ENCODE measurements at regions not wholly inside any gene's neighbourhood (a gene's known extent, or its start where the extent isn't known, plus 50 kb on each side); places are given as distances from the start of the nearest gene placed in this dataset.

GRCh38 chr15:93612953-93613352 lies 523.9 kb upstream of the RGMA start:
- no peak for ATAC-seq

GRCh38 chr15:93610944-93611343 lies 521.9 kb upstream of the RGMA start:
- ATAC-seq, result no peak
- no peak for TF ChIP-seq ZNF8 (CRISPR knock-in tag; IDR thresholded peaks at IDR 0.05)
- no peak for TF ChIP-seq ZFP30 (CRISPR knock-in tag; IDR thresholded peaks at IDR 0.05)
- TF ChIP-seq CREB5 (CRISPR knock-in tag; IDR thresholded peaks at IDR 0.05; ENCODE audit: low read depth), result no peak
- TF ChIP-seq ZFP3 (CRISPR knock-in tag; IDR thresholded peaks at IDR 0.05), result no peak
- TF ChIP-seq ARNTL (CRISPR knock-in tag; IDR thresholded peaks at IDR 0.05; ENCODE audit: borderline replicate concordance, low read depth), result no peak
- TF ChIP-seq, protein P1, sequence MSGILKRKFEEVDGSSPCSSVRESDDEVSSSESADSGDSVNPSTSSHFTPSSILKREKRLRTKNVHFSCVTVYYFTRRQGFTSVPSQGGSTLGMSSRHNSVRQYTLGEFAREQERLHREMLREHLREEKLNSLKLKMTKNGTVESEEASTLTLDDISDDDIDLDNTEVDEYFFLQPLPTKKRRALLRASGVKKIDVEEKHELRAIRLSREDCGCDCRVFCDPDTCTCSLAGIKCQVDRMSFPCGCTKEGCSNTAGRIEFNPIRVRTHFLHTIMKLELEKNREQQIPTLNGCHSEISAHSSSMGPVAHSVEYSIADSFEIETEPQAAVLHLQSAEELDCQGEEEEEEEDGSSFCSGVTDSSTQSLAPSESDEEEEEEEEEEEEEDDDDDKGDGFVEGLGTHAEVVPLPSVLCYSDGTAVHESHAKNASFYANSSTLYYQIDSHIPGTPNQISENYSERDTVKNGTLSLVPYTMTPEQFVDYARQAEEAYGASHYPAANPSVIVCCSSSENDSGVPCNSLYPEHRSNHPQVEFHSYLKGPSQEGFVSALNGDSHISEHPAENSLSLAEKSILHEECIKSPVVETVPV (CRISPR knock-in tag; IDR thresholded peaks at IDR 0.05), result no peak
- TF ChIP-seq RARB (CRISPR knock-in tag; IDR thresholded peaks at IDR 0.05), result no peak
- TF ChIP-seq ZNF565 (CRISPR knock-in tag; conservative IDR thresholded peaks at IDR 0.05; ENCODE audit: low read depth), result no peak
- no peak for TF ChIP-seq TOX (CRISPR knock-in tag; IDR thresholded peaks at IDR 0.05; ENCODE audit: borderline replicate concordance)
- no peak for TF ChIP-seq BACH2 (CRISPR knock-in tag; IDR thresholded peaks at IDR 0.05; ENCODE audit: borderline replicate concordance)
- TF ChIP-seq SNAI2 (CRISPR knock-in tag; IDR thresholded peaks at IDR 0.05), result no peak
- TF ChIP-seq ZNF70 (CRISPR knock-in tag; IDR thresholded peaks at IDR 0.05), result no peak

More at GRCh38 chr15:93612953-93613352, 523.9 kb upstream of the RGMA start:
- no peak for TF ChIP-seq ESRRG (CRISPR knock-in tag; IDR thresholded peaks at IDR 0.05)
- no peak for TF ChIP-seq PATZ1 (CRISPR knock-in tag; IDR thresholded peaks at IDR 0.05; ENCODE audit: borderline replicate concordance)
- no peak for TF ChIP-seq OSR1 (CRISPR knock-in tag; IDR thresholded peaks at IDR 0.05)
- no peak for TF ChIP-seq ZFP30 (CRISPR knock-in tag; IDR thresholded peaks at IDR 0.05)
- TF ChIP-seq PPARA (CRISPR knock-in tag; IDR thresholded peaks at IDR 0.05; ENCODE audit: borderline replicate concordance), result no peak
- TF ChIP-seq ISL1 (CRISPR knock-in tag; IDR thresholded peaks at IDR 0.05), result no peak
- TF ChIP-seq BACH2 (CRISPR knock-in tag; IDR thresholded peaks at IDR 0.05; ENCODE audit: borderline replicate concordance), result no peak
- TF ChIP-seq GLIS3 (CRISPR knock-in tag; IDR thresholded peaks at IDR 0.05), result no peak
- no peak for TF ChIP-seq ZNF565 (CRISPR knock-in tag; conservative IDR thresholded peaks at IDR 0.05; ENCODE audit: low read depth)
- no peak for TF ChIP-seq POU6F1 (CRISPR knock-in tag; IDR thresholded peaks at IDR 0.05; ENCODE audit: borderline replicate concordance, low read depth)
- no peak for TF ChIP-seq CREB5 (CRISPR knock-in tag; IDR thresholded peaks at IDR 0.05; ENCODE audit: low read depth)

- ATAC-seq, result no peak
- TF ChIP-seq SNAI2 (CRISPR knock-in tag; IDR thresholded peaks at IDR 0.05) (no peak), ESRRG (CRISPR knock-in tag; IDR thresholded peaks at IDR 0.05) (no peak), CSDC2 (CRISPR knock-in tag; IDR thresholded peaks at IDR 0.05) (no peak), TSHZ2 (CRISPR knock-in tag; IDR thresholded peaks at IDR 0.05) (no peak), ZFP3 (CRISPR knock-in tag; IDR thresholded peaks at IDR 0.05) (no peak), PPARA (CRISPR knock-in tag; IDR thresholded peaks at IDR 0.05; ENCODE audit: borderline replicate concordance) (no peak), GLIS3 (CRISPR knock-in tag; IDR thresholded peaks at IDR 0.05) (no peak), POU6F1 (CRISPR knock-in tag; IDR thresholded peaks at IDR 0.05; ENCODE audit: borderline replicate concordance, low read depth) (no peak), ARNTL (CRISPR knock-in tag; IDR thresholded peaks at IDR 0.05; ENCODE audit: borderline replicate concordance, low read depth) (no peak)
Observed at GRCh38 chr15:93608643-93609148, 519.7 kb upstream of the RGMA start.
